ENCODE measurements at regions not wholly inside any gene's neighbourhood (a gene's known extent, or its start where the extent isn't known, plus 50 kb on each side); places are given as distances from the start of the nearest gene placed in this dataset.
"Not testable (repeated sequence)": the region's sequence is repeated elsewhere in the genome, so short reads cannot be mapped to it uniquely, and the experiment has no call there.

DNA sequence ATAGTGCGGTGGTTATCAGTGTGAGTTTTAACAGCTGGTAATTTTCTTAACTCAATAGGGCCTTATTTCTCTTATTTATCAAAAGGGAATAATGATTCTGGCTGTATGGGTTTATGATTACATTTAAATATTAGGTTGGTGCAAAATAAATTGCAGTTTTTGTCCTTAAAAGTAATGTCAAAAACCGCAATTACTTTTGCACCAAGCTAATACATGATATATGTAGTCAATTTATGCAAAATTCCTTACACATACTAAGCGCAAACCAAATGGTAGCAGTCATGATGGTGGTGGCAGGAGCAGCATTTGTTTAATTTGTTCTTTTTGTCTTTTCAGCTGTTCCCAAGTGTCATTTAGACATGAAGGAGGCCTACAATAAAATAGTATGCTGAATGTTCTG, 1777.1 kb downstream of the OLFM4 start:
- Histone ChIP-seq H3K27me3 (no peaks in the 10 kb centered on the region), H3K4me1 (no peaks in the 10 kb centered on the region), H3K9me3 (no peaks in the 10 kb centered on the region), H3K36me3 (no peaks in the 10 kb centered on the region), H3K4me3 (replicated peaks in 1 of 3) (no peak overlapping the region), H3K27ac (no peak overlapping the region)
- TF ChIP-seq, protein P1, sequence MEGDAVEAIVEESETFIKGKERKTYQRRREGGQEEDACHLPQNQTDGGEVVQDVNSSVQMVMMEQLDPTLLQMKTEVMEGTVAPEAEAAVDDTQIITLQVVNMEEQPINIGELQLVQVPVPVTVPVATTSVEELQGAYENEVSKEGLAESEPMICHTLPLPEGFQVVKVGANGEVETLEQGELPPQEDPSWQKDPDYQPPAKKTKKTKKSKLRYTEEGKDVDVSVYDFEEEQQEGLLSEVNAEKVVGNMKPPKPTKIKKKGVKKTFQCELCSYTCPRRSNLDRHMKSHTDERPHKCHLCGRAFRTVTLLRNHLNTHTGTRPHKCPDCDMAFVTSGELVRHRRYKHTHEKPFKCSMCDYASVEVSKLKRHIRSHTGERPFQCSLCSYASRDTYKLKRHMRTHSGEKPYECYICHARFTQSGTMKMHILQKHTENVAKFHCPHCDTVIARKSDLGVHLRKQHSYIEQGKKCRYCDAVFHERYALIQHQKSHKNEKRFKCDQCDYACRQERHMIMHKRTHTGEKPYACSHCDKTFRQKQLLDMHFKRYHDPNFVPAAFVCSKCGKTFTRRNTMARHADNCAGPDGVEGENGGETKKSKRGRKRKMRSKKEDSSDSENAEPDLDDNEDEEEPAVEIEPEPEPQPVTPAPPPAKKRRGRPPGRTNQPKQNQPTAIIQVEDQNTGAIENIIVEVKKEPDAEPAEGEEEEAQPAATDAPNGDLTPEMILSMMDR (IDR thresholded peaks at IDR 0.05), result no peak
- TF ChIP-seq POLR2A (IDR thresholded peaks at IDR 0.05), result no peak
- 93 to 94% methylated on average over 3 of the region's 3 CpGs for WGBS, 2 donors
- intact Hi-C loops (cut with DNase I), result no loop called here
- no peak for DNase-seq

DNA sequence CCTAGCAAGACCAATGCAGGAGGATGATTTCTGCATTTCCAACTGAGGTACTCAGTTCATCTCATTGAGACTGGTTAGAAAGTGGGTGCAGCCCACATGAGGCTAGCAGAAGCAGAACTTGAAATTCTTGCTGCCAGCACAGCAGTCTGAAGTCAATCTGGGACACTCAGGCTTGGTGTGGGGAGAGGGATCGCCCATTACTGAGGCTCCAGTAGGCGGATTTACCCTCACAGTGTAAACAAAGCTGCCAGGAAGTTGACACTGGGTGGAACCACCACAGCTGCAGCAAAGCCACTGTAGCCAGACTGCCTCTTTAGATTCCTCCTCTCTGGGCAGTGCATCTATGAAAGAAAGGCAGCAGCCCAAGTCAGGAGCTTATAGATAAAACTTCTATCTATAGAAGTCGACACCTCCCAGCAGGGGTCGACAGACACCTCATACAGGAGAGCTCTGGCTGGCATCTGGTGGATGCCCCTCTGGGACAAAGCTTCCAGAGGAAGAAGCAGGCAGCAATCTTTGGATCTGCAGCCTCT, 1793.4 kb downstream of the OLFM4 start:
- H3K36me3 ChIP-seq; H3K27ac ChIP-seq; intact Hi-C loops (cut with DNase I); H3K4me3 ChIP-seq (replicated peaks in 1 of 3); H3K4me1 ChIP-seq; DNase-seq; H3K9me3 ChIP-seq; H3K27me3 ChIP-seq: not testable (repeated sequence)
- WGBS, 2 donors, result 49 to 53% methylated on average over 3 to 4 of the region's 4 CpGs

DNA sequence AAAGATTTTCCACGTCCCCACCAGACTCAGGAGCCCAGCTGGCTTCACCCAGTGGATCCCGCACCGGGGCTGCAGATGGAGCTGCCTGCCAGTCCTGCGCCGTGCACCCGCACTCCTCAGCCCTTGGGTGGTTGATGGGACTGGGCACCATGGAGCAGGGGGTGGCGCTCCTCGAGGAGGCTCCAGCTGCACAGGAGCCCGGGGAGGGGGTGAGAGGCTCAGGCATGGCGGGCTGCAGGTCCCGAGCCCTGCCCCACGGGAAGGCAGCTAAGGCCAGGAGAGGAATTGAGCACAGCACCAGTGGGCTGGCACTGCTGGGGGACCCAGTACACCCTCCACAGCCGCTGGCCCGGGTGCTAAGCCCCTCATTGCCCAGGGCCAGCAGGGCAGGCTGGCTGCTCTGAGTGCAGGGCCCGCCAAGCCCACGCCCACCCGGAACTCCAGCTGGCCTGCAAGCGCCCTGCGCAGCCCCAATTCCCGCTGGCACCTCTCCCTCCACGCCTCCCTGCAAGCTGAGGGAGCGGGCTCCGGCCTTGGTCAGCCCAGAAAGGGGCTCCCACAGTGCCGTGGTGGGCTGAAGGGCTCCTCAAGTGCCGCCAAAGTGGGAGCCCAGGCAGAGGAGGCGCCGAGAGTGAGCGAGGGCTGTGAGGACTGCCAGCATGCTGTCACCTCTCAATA, 1800.9 kb downstream of the OLFM4 start:
- WGBS, 2 donors, result 91 to 98% methylated on average over 9 to 17 of the region's 28 CpGs
- intact Hi-C loops (cut with DNase I), result not testable (repeated sequence)

DNA sequence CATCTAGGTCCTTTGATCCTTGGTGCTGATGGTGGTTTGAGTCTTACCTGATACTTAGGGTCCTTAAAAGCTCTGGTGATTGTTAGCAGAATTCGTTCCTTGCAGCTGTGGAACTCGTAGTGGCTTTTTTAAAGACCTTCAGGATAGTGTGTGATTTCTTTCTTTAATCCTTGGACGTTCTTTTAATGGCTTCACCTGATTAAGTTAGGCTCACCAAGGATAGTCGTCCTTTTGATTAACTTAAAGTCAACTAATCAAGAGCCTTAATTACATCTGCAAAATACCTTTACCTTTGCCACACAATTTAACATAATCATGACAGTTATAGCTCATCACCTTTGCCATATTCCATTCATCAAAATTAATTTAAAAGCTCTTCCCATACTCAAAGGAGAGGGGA, 1807.7 kb downstream of the OLFM4 start:
- Histone ChIP-seq H3K9me3 (no peaks in the 10 kb centered on the region), H3K4me1 (no peaks in the 10 kb centered on the region), H3K4me3 (replicated peaks in 1 of 3) (no peak overlapping the region), H3K27me3 (no peaks in the 10 kb centered on the region), H3K27ac (no peak overlapping the region), H3K36me3 (no peaks in the 10 kb centered on the region)
- DNase-seq, result no peak
- WGBS, 2 donors, result 77 to 78% methylated on average over 4 of the region's 4 CpGs
- TF ChIP-seq POLR2A (IDR thresholded peaks at IDR 0.05), result no peak
- TF ChIP-seq, protein P1 (IDR thresholded peaks at IDR 0.05), result no peak
- intact Hi-C loops (cut with DNase I), result no loop called here

More for the DNA sequence above, 1800.9 kb downstream of the OLFM4 start:
- not testable (repeated sequence) for H3K27ac ChIP-seq; H3K4me3 ChIP-seq (replicated peaks in 1 of 3); DNase-seq; H3K27me3 ChIP-seq; H3K9me3 ChIP-seq; H3K4me1 ChIP-seq; H3K36me3 ChIP-seq

DNA sequence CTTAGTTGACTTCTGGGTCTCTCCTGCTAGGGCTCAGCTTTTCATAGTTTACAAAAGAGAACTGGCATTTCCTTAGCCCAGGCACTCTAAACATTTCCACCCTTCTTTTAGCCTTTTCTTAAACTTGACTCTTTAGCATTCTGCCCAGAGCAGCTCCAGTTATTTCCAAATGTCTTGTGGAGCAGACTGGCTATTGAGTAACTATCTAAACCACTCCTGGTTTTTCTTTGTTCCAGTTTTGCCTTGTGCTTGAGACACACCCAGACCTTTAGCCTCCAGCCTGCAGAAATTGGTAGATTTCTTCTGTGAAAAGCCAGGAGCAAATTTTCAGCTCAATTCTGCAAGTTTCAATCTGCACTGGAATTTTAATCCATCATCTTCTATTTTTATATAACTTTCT, 1813.1 kb downstream of the OLFM4 start:
- Histone ChIP-seq H3K36me3 (no peaks in the 10 kb centered on the region), H3K4me3 (replicated peaks in 1 of 3) (no peak overlapping the region), H3K9me3 (no peaks in the 10 kb centered on the region), H3K4me1 (no peaks in the 10 kb centered on the region), H3K27ac (no peak overlapping the region), H3K27me3 (no peaks in the 10 kb centered on the region)
- no peak for DNase-seq
- TF ChIP-seq, protein P1 (IDR thresholded peaks at IDR 0.05), result no peak
- no peak for TF ChIP-seq POLR2A (IDR thresholded peaks at IDR 0.05)
- intact Hi-C loops (cut with DNase I), result loop anchor here (10.0 kb wide), 1 partner anchor 203 kb away; no protein-coding TSS in a partner anchor

DNA sequence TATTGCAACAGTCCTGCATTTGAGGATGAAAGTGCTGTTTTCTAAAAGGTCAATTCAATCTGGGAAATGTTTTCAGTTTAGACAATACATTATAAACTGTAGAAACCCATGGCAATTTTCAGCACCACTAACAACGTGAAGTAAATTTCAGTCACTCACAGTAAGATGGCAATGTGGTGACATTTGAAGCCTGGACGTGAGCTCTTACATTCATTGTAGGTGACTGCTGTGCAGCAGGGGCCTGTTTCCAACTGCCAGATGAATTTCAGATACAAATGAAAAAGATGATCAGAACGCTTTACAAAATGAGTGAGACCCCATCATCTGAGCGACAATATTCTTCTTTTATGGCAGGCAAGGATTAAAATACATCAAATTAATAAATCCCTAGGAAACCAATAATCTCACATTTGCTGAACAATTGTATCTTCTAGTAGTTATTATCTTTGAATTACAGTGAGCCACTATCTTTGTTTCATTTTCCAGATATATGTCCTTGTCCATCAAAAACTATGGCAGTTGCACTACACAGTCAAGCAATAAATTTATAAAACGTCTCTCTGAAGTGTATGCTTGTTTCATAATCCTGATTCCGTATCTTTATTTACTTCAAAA, 1816.8 kb downstream of the OLFM4 start:
- no peaks in the 10 kb centered on the region for H3K36me3 ChIP-seq
- WGBS, 2 donors, result 55 to 58% methylated on average over 6 of the region's 6 CpGs
- H3K27me3 ChIP-seq, result no peaks in the 10 kb centered on the region
- no peaks in the 10 kb centered on the region for H3K4me1 ChIP-seq
- H3K27ac ChIP-seq, result no peak overlapping the region
- no peak overlapping the region for H3K4me3 ChIP-seq (replicated peaks in 1 of 3)
- no peak for DNase-seq
- H3K9me3 ChIP-seq, result no peaks in the 10 kb centered on the region
- intact Hi-C loops (cut with DNase I), result loop anchor here (10.0 kb wide), 1 partner anchor 199 kb away; no protein-coding TSS in a partner anchor
- TF ChIP-seq POLR2A (IDR thresholded peaks at IDR 0.05), result no peak
- TF ChIP-seq, protein P1 (IDR thresholded peaks at IDR 0.05), result no peak

All from thyroid gland (tissue), 4 donors.